ENCODE measurements at regions not wholly inside any gene's neighbourhood (a gene's known extent, or its start where the extent isn't known, plus 50 kb on each side); places are given as distances from the start of the nearest gene placed in this dataset.

DNA sequence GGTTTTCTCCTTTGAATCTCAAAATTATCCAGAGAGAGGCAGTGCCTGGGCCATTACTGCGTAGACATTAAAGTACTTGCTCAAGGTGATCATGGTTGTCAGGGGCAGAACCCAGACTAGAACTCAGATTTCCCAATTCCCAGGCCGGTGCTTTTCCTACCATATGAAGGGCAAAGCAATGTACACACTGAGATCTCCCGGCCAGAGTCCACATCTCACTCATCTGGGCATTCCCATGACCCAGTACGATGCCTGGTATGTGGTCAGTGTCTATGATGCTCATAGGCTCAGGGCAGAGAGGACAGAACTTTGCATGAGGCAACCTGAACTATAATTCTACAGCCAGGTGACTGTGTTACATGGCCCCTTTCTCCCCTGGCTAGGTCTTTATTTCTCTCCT is 531.4 kb downstream of the TDRD15 start:
- TF ChIP-seq POLR2AphosphoS5 (IDR thresholded peaks at IDR 0.05; ENCODE audit: borderline replicate concordance, low read depth, low read length) (no peak), EZH2 (IDR thresholded peaks at IDR 0.05) (no peak)

All from SK-N-MC (cell line).